Lung (tissue), 11 donors: ENCODE measurements at regions not wholly inside any gene's neighbourhood (a gene's known extent, or its start where the extent isn't known, plus 50 kb on each side); places are given as distances from the start of the nearest gene placed in this dataset.

Experiments
- ATAC-seq: fragments of 200-7000 bp; cut with Tn5 transposase; one replicate; pipeline ENCODE4 v1.9.1; 2020; ENCODE audit warnings: moderate number of reproducible peaks; ENCODE audit not compliant: insufficient read depth, low FRiP score
- DNase-seq, 3 donors: peaks; one replicate each; pipeline ENCODE4 v3.0.0-alpha.2; 2013 to 2017
- H3K27ac ChIP-seq, 2 donors: one replicate each; pipeline ENCODE4 v1.5.1; 2013; ENCODE audit warnings: mild to moderate bottlenecking in 2 of 2, moderate library complexity in 2 of 2, control low read depth in 1 of 2, inconsistent platforms in 1 of 2, low read depth in 1 of 2, low read length in 1 of 2
- H3K27me3 ChIP-seq, 3 donors: one replicate each; pipeline ENCODE4 v1.5.1; 2013; ENCODE audit warnings: low read length in 2 of 3; ENCODE audit not compliant: control insufficient read depth in 3 of 3, insufficient read depth in 3 of 3
- H3K36me3 ChIP-seq, 4 donors: one replicate each; pipeline ENCODE4 v1.5.1; 2013; ENCODE audit warnings: low read length in 4 of 4, mild to moderate bottlenecking in 1 of 4, moderate library complexity in 1 of 4; ENCODE audit not compliant: control insufficient read depth in 4 of 4, insufficient read depth in 4 of 4
- H3K4me1 ChIP-seq, 5 donors: one replicate each; pipeline ENCODE4 v1.5.1; 2013; ENCODE audit warnings: low read length in 5 of 5, mild to moderate bottlenecking in 2 of 5, moderate library complexity in 1 of 5; ENCODE audit not compliant: control insufficient read depth in 5 of 5, insufficient read depth in 5 of 5
- H3K4me3 ChIP-seq: one replicate; pipeline ENCODE4 v1.5.1; 2013; ENCODE audit warnings: mild to moderate bottlenecking, control low read depth, moderate library complexity
- H3K9ac ChIP-seq, 2 donors: one replicate each; pipeline ENCODE4 v1.5.1; 2013; ENCODE audit warnings: low read length in 2 of 2, control low read depth in 1 of 2; ENCODE audit not compliant: insufficient read depth in 1 of 2
- H3K9me3 ChIP-seq, 4 donors: one replicate each; pipeline ENCODE4 v1.5.1; 2013; ENCODE audit warnings: low read length in 3 of 4, mild to moderate bottlenecking in 1 of 4, moderate library complexity in 1 of 4; ENCODE audit not compliant: control insufficient read depth in 4 of 4, insufficient read depth in 3 of 4
- WGBS, 2 donors: extraction: QIAGEN DNeasy Blood & Tissue Kit; methylation state at CpG; one replicate each; pipeline ENCODE4 v1.1.7; 2013; 5-methylcytosine and 5-hydroxymethylcytosine counted together
- TF ChIP-seq, protein P1 (sequence below): IDR thresholded peaks from 2 replicates; pipeline ENCODE4 v1.5.1; 2012; ENCODE audit warnings: mild to moderate bottlenecking; ENCODE audit errors: control extremely low read depth, extremely low read depth
- donor health status: control.
- donor health status: control.
- donor health status: Bipolar disorder and iron deficiency.
- donor health status: healthy.
- donor health status: DM: yes; HTN: yes; CAD: no.

DNA sequence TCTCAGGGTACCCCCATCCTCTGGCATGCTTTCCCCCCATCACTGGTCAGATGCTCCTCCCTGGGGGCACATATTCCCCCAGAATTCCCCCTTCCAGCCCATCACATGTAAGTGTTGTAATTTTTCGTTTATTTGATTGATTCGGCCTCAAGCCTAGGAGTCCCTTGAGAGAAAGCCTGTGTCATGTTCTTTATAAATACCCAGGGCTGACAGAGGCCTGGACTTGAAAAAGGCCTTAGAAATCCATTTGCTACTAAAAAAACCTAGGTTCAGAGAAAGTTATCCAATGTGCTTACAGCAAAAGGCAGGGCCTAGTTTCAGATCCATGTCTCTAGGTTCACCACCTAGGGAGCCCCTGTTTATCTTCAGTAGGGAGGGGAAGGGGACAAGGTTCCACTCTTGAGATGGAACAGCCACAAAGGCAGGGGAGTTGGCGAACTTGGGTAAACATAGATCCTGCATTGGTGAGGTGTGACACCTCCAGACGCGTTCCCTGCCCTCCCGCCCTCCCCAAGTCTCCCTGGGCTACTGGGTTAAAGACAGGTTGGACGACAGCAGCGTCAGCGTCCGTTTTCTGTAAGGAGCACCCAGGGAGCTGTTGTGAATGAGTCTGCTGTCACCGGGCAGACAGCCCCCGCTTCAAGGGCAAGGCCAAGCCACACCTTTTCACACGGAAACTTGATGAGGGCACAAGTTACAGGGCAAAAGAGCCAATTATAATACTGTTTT, 147.8 kb downstream of the EN1 start:
- WGBS, 2 donors: 50 to 58% methylated on average over 12 to 13 of the region's 13 CpGs

GRCh38 chr2:118698564-118698963, 148.9 kb downstream of the EN1 start:
- Histone ChIP-seq H3K9me3 (peaks cover 0 to 4% (median 0%) of the 10 kb centered on the region in 4 donors), H3K4me1 (no peaks in the 10 kb centered on the region), H3K27me3 (peaks cover 0 to 3% (median 0%) of the 10 kb centered on the region in 3 donors), H3K4me3 (no peak overlapping the region), H3K36me3 (no peaks in the 10 kb centered on the region), H3K27ac (no peak overlapping the region), H3K9ac (no peak overlapping the region)
- ATAC-seq (no peak), DNase-seq (no peak)
- WGBS, 2 donors: 79 to 89% methylated on average over 6 of the region's 6 CpGs
- TF ChIP-seq, protein P1, sequence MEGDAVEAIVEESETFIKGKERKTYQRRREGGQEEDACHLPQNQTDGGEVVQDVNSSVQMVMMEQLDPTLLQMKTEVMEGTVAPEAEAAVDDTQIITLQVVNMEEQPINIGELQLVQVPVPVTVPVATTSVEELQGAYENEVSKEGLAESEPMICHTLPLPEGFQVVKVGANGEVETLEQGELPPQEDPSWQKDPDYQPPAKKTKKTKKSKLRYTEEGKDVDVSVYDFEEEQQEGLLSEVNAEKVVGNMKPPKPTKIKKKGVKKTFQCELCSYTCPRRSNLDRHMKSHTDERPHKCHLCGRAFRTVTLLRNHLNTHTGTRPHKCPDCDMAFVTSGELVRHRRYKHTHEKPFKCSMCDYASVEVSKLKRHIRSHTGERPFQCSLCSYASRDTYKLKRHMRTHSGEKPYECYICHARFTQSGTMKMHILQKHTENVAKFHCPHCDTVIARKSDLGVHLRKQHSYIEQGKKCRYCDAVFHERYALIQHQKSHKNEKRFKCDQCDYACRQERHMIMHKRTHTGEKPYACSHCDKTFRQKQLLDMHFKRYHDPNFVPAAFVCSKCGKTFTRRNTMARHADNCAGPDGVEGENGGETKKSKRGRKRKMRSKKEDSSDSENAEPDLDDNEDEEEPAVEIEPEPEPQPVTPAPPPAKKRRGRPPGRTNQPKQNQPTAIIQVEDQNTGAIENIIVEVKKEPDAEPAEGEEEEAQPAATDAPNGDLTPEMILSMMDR: no peak

More for the DNA sequence above, 147.8 kb downstream of the EN1 start:
- H3K9ac ChIP-seq: no peak overlapping the region
- no peak overlapping the region for H3K4me3 ChIP-seq
- no peaks in the 10 kb centered on the region for H3K4me1 ChIP-seq
- no peak for DNase-seq
- peaks cover 0 to 4% (median 0%) of the 10 kb centered on the region in 4 donors for H3K9me3 ChIP-seq
- no peak for ATAC-seq
- H3K27me3 ChIP-seq: peaks cover 0 to 3% (median 0%) of the 10 kb centered on the region in 3 donors
- H3K36me3 ChIP-seq: no peaks in the 10 kb centered on the region
- TF ChIP-seq, protein P1: no peak
- no peak overlapping the region for H3K27ac ChIP-seq

DNA sequence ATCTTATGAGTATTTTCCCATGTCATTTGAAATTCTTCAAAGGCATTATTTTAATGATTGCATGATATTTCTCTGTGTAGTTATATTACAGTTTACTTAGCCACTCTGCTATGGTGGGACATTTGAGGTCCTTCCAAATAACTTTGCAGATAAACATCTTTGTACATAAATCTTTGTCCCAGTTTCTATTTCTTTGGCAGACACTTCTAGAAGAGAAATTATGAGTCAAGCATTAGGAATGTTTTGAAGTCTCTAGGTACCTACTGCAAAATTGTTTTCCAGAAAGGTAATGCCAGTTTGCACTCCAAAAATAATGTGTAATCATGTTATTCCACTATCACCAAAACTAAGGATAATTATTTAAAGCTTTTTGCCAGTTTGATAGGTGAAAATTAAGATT, 149.7 kb downstream of the EN1 start:
- H3K27ac ChIP-seq: no peak overlapping the region
- H3K36me3 ChIP-seq: no peaks in the 10 kb centered on the region
- H3K4me3 ChIP-seq: no peak overlapping the region
- peaks cover 0 to 4% (median 0%) of the 10 kb centered on the region in 4 donors for H3K9me3 ChIP-seq
- peaks cover 0 to 3% (median 0%) of the 10 kb centered on the region in 3 donors for H3K27me3 ChIP-seq
- H3K4me1 ChIP-seq: no peaks in the 10 kb centered on the region
- no peak for DNase-seq
- no peak overlapping the region for H3K9ac ChIP-seq
- ATAC-seq: no peak
- TF ChIP-seq, protein P1: no peak
